ENCODE measurements at regions not wholly inside any gene's neighbourhood (a gene's known extent, or its start where the extent isn't known, plus 50 kb on each side); places are given as distances from the start of the nearest gene placed in this dataset.

- DNase-seq: peak; percentile 3 to 6
Measured at GRCh38 chr2:48912110-48912509, 156.6 kb upstream of the LHCGR start.

- no peak for DNase-seq
Measured at GRCh38 chr2:48910961-48911360, 155.4 kb upstream of the LHCGR start.

GRCh38 chr2:48906633-48907032, 151.1 kb upstream of the LHCGR start:
- DNase-seq: peak; percentile 11 to 44

- DNase-seq: peak; percentile 6 to 21
Measured at GRCh38 chr2:48905696-48906095, 150.2 kb upstream of the LHCGR start.

- DNase-seq: peak in 1 of 2 experiments; percentile 13
Measured at GRCh38 chr2:48902521-48902920, 147.0 kb upstream of the LHCGR start.

GRCh38 chr2:48901416-48901815, 145.9 kb upstream of the LHCGR start:
- no peak for DNase-seq

GRCh38 chr2:48901015-48901343, 145.5 kb upstream of the LHCGR start:
- no peak for DNase-seq

- no peak for DNase-seq
Measured at GRCh38 chr2:48900321-48901014, 144.9 kb upstream of the LHCGR start.

GRCh38 chr2:48896870-48897269, 141.3 kb upstream of the LHCGR start:
- no peak for DNase-seq

GRCh38 chr2:48890454-48891131, 135.1 kb upstream of the LHCGR start:
- DNase-seq: no peak

- DNase-seq: no peak
Measured at GRCh38 chr2:48888066-48888465, 132.5 kb upstream of the LHCGR start.

GRCh38 chr2:48886919-48887318, 131.4 kb upstream of the LHCGR start:
- no peak for DNase-seq

GRCh38 chr2:48885841-48886240, 130.3 kb upstream of the LHCGR start:
- no peak for DNase-seq

GRCh38 chr2:48883661-48884060, 128.1 kb upstream of the LHCGR start:
- DNase-seq: no peak

- DNase-seq: no peak
Measured at GRCh38 chr2:48874282-48874681, 118.8 kb upstream of the LHCGR start.

GRCh38 chr2:48873666-48874065, 118.1 kb upstream of the LHCGR start:
- no peak for DNase-seq

- DNase-seq: no peak
Measured at GRCh38 chr2:48870942-48871341, 115.4 kb upstream of the LHCGR start.

- DNase-seq: no peak
Measured at GRCh38 chr2:48870503-48870902, 115.0 kb upstream of the LHCGR start.

- no peak for DNase-seq
Measured at GRCh38 chr2:48865704-48866103, 110.2 kb upstream of the LHCGR start.

GRCh38 chr2:48860380-48860779, 104.9 kb upstream of the LHCGR start:
- DNase-seq: no peak

GRCh38 chr2:48856657-48857056, 101.1 kb upstream of the LHCGR start:
- DNase-seq: no peak

- DNase-seq: no peak
Measured at GRCh38 chr2:48856144-48856543, 100.6 kb upstream of the LHCGR start.

- DNase-seq: no peak
Measured at GRCh38 chr2:48855142-48855541, 99.6 kb upstream of the LHCGR start.

- DNase-seq: no peak
Measured at GRCh38 chr2:48854681-48855080, 99.2 kb upstream of the LHCGR start.

- no peak for DNase-seq
Measured at GRCh38 chr2:48852938-48853337, 97.4 kb upstream of the LHCGR start.

Measured in Kasumi-1 (cell line).